ENCODE measurements at regions not wholly inside any gene's neighbourhood (a gene's known extent, or its start where the extent isn't known, plus 50 kb on each side); places are given as distances from the start of the nearest gene placed in this dataset.

DNA sequence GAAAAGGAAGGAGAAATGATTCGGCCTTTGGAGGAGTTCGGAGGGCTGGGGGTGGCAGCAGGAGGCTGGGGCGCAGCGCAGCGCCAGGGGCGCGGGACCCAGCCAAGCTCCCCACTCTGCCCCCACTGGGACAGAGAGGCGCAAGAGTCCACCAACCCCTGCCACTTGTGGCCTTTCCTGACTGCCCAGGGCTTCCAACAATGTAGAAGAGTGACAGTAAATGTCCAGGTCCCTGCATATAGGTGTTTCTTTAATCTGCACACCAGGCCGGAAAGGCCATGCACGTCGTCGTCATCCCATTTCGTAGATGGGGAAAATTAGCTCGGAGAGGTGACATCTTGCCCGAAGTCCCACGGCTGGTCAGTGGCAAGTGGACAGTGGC is 96.6 kb downstream of the INHBB start:
- TF ChIP-seq, protein P1, sequence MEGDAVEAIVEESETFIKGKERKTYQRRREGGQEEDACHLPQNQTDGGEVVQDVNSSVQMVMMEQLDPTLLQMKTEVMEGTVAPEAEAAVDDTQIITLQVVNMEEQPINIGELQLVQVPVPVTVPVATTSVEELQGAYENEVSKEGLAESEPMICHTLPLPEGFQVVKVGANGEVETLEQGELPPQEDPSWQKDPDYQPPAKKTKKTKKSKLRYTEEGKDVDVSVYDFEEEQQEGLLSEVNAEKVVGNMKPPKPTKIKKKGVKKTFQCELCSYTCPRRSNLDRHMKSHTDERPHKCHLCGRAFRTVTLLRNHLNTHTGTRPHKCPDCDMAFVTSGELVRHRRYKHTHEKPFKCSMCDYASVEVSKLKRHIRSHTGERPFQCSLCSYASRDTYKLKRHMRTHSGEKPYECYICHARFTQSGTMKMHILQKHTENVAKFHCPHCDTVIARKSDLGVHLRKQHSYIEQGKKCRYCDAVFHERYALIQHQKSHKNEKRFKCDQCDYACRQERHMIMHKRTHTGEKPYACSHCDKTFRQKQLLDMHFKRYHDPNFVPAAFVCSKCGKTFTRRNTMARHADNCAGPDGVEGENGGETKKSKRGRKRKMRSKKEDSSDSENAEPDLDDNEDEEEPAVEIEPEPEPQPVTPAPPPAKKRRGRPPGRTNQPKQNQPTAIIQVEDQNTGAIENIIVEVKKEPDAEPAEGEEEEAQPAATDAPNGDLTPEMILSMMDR (IDR thresholded peaks at IDR 0.05; ENCODE audit: low read length): no peak
- no peak for TF ChIP-seq EZH2 (optimal IDR thresholded peaks at IDR 0.05; ENCODE audit: low read depth, low read length)

Data from MM.1S (cell line).